H9 (cell line): ENCODE measurements at regions not wholly inside any gene's neighbourhood (a gene's known extent, or its start where the extent isn't known, plus 50 kb on each side); places are given as distances from the start of the nearest gene placed in this dataset.

ENCODE experiments used
- DNase-seq: peaks from one replicate; pipeline ENCODE4 v3.0.0-alpha.2; 2017
- H2AFZ ChIP-seq: one replicate; pipeline ENCODE4 v1.6.1; 2013; ENCODE audit warnings: mild to moderate bottlenecking, low read length, control low read depth, moderate library complexity
- H2AK5ac ChIP-seq: 2 replicates; pipeline ENCODE4 v1.6.1; 2013; ENCODE audit warnings: low read length, control low read depth, mixed read lengths; ENCODE audit not compliant: insufficient read length
- H2BK120ac ChIP-seq: one replicate; pipeline ENCODE4 v1.6.1; 2013; ENCODE audit warnings: low read depth, mild to moderate bottlenecking, low read length, control low read depth, inconsistent platforms; ENCODE audit not compliant: poor library complexity, severe bottlenecking
- H2BK12ac ChIP-seq: 2 replicates; pipeline ENCODE4 v1.6.1; 2013; ENCODE audit warnings: low read length, control low read depth, mixed read lengths, low read depth; ENCODE audit not compliant: insufficient read length
- H2BK15ac ChIP-seq: 2 replicates; pipeline ENCODE4 v1.6.1; 2013; ENCODE audit warnings: low read depth, low read length, control low read depth
- H2BK20ac ChIP-seq: one replicate; pipeline ENCODE4 v1.6.1; 2013; ENCODE audit warnings: low read depth, mild to moderate bottlenecking, low read length, control low read depth, inconsistent platforms; ENCODE audit not compliant: poor library complexity, severe bottlenecking
- H2BK5ac ChIP-seq: 2 replicates; pipeline ENCODE4 v1.6.1; 2013; ENCODE audit warnings: low read length, control low read depth, mixed read lengths; ENCODE audit not compliant: insufficient read length
- H3K14ac ChIP-seq: 2 replicates; pipeline ENCODE4 v1.6.1; 2013; ENCODE audit warnings: low read length, control low read depth; ENCODE audit not compliant: insufficient read depth
- H3K18ac ChIP-seq: 2 replicates; pipeline ENCODE4 v1.6.1; 2013; ENCODE audit warnings: low read depth, mild to moderate bottlenecking, mixed read lengths, low read length, control low read depth; ENCODE audit not compliant: insufficient read length
- H3K23ac ChIP-seq: 2 replicates; pipeline ENCODE4 v1.6.1; 2013; ENCODE audit warnings: low read length, control low read depth, mixed read lengths, low read depth; ENCODE audit not compliant: insufficient read length
- H3K23me2 ChIP-seq: 2 replicates; pipeline ENCODE4 v1.6.1; 2013; ENCODE audit warnings: low read depth, mild to moderate bottlenecking, mixed read lengths, low read length, control low read depth; ENCODE audit not compliant: insufficient read length, poor library complexity, severe bottlenecking
- H3K27ac ChIP-seq: 2 replicates; pipeline ENCODE4 v1.5.1; 2013; ENCODE audit warnings: low read length, control low read depth, mixed read lengths, low read depth; ENCODE audit not compliant: insufficient read length
- H3K27me3 ChIP-seq: 2 replicates; pipeline ENCODE4 v1.6.1; 2013; ENCODE audit warnings: low read length, control low read depth, inconsistent platforms; ENCODE audit not compliant: insufficient read depth
- H3K4ac ChIP-seq: 2 replicates; pipeline ENCODE4 v1.6.1; 2013; ENCODE audit warnings: low read depth, mild to moderate bottlenecking, control low read depth, inconsistent platforms, low read length, moderate library complexity
- H3K4me1 ChIP-seq: 2 replicates; pipeline ENCODE4 v1.6.1; 2013; ENCODE audit warnings: low read length, control low read depth, inconsistent platforms; ENCODE audit not compliant: insufficient read depth
- H3K4me2 ChIP-seq: 2 replicates; pipeline ENCODE4 v1.6.1; 2013; ENCODE audit warnings: low read length, control low read depth, mixed read lengths; ENCODE audit not compliant: insufficient read length, insufficient read depth
- H3K56ac ChIP-seq: 2 replicates; pipeline ENCODE4 v1.6.1; 2013; ENCODE audit warnings: low read depth, mild to moderate bottlenecking, mixed read lengths, low read length, control low read depth; ENCODE audit not compliant: insufficient read length
- H3K79me1 ChIP-seq: 2 replicates; pipeline ENCODE4 v1.6.1; 2013; ENCODE audit warnings: low read depth, mild to moderate bottlenecking, moderate library complexity, low read length, control low read depth, inconsistent platforms; ENCODE audit not compliant: insufficient read depth, poor library complexity, severe bottlenecking
- H3K79me2 ChIP-seq: 2 replicates; pipeline ENCODE4 v1.6.1; 2013; ENCODE audit warnings: low read length, control low read depth, inconsistent platforms; ENCODE audit not compliant: insufficient read depth
- H3K9ac ChIP-seq: 2 replicates; pipeline ENCODE4 v1.6.1; 2013; ENCODE audit warnings: low read length, control low read depth, mixed read lengths; ENCODE audit not compliant: insufficient read length; ENCODE audit errors: extremely low read depth
- H3K9me3 ChIP-seq: one replicate; pipeline ENCODE4 v1.6.1; 2013; ENCODE audit warnings: low read depth, low read length, inconsistent platforms; ENCODE audit not compliant: control insufficient read depth
- H3T11ph ChIP-seq: one replicate; pipeline ENCODE4 v1.6.1; 2013; ENCODE audit warnings: mild to moderate bottlenecking, low read length, control low read depth, inconsistent platforms
- H4K20me1 ChIP-seq: one replicate; pipeline ENCODE4 v1.6.1; 2013; ENCODE audit not compliant: control insufficient read depth, insufficient read length, insufficient read depth
- H4K5ac ChIP-seq: 2 replicates; pipeline ENCODE4 v1.6.1; 2013; ENCODE audit warnings: low read depth, mild to moderate bottlenecking, mixed read lengths, low read length, control low read depth; ENCODE audit not compliant: insufficient read length
- H4K8ac ChIP-seq: replicated peaks from 2 replicates; pipeline ENCODE4 v1.6.1; 2013; ENCODE audit warnings: low read length, control low read depth, mixed read lengths, low read depth; ENCODE audit not compliant: insufficient read length
- H4K91ac ChIP-seq: 2 replicates; pipeline ENCODE4 v1.6.1; 2013; ENCODE audit warnings: low read depth, mild to moderate bottlenecking, moderate library complexity, mixed read lengths, low read length, control low read depth; ENCODE audit not compliant: insufficient read length
- H3K27ac Mint-ChIP-seq, 3 experiments: 2 replicates in 2 of 3; 3 replicates in 1 of 3; pipeline ENCODE4 v1.8.0; 2020 to 2021; ENCODE audit warnings: mixed read lengths in 3 of 3, mild to moderate bottlenecking in 1 of 3, moderate library complexity in 1 of 3
- H3K27me3 Mint-ChIP-seq: 2 replicates; pipeline ENCODE4 v1.8.0; 2021; ENCODE audit warnings: low read depth, mild to moderate bottlenecking, moderate library complexity, mixed read lengths
- H3K36me3 Mint-ChIP-seq, 3 experiments: 2 replicates in 2 of 3; 3 replicates in 1 of 3; pipeline ENCODE4 v1.8.0; 2020 to 2021; ENCODE audit warnings: low read depth in 3 of 3, mixed read lengths in 3 of 3; ENCODE audit not compliant: insufficient read depth in 1 of 3
- H3K4me1 Mint-ChIP-seq, 2 experiments: 2 replicates each; pipeline ENCODE4 v1.8.0; 2020; ENCODE audit warnings: mixed read lengths in 2 of 2
- H3K4me3 Mint-ChIP-seq, 2 experiments: 2 replicates in 1 of 2; 3 replicates in 1 of 2; pipeline ENCODE4 v1.8.0; 2020 to 2021; ENCODE audit warnings: mild to moderate bottlenecking in 2 of 2, mixed read lengths in 2 of 2, moderate library complexity in 1 of 2
- H3K9me3 Mint-ChIP-seq, 2 experiments: 2 replicates in 1 of 2; 3 replicates in 1 of 2; pipeline ENCODE4 v1.8.0; 2020; ENCODE audit warnings: mild to moderate bottlenecking in 2 of 2, mixed read lengths in 2 of 2, moderate library complexity in 1 of 2
- WGBS: extraction: QIAGEN DNeasy Blood & Tissue Kit; methylation state at CpG from one replicate; pipeline ENCODE4 v1.1.7; 2013; ENCODE audit warnings: missing lambda C conversion rate, low lambda C conversion rate, mixed read lengths; ENCODE audit not compliant: insufficient read length; ENCODE audit errors: extremely low coverage; 5-methylcytosine and 5-hydroxymethylcytosine counted together
- TF ChIP-seq, protein P1 (sequence below): fragments of 200-600 bp; sonication (generic); conservative IDR thresholded peaks from 3 replicates; pipeline ENCODE4 v1.8.0; 2021; ENCODE audit warnings: antibody characterized with exemption, mild to moderate bottlenecking

GRCh38 chr21:34215501-34215900, 142.1 kb downstream of the MRPS6 start:
- H4K5ac ChIP-seq, result no peak overlapping the region
- H3K27me3 ChIP-seq, result no peaks in the 10 kb centered on the region
- H4K20me1 ChIP-seq, result no peaks in the 10 kb centered on the region
- H3K23ac ChIP-seq, result no peak overlapping the region
- H3K9ac ChIP-seq, result no peak overlapping the region
- H3K4me1 ChIP-seq, result no peaks in the 10 kb centered on the region
- WGBS, result no CpG with 5 or more reads among the region's 4 CpGs
- Mint-ChIP-seq H3K4me1 (peaks cover 10 to 12% of the 10 kb centered on the region in 2 experiments), H3K9me3 (peaks cover 6 to 10% of the 10 kb centered on the region in 2 experiments), H3K36me3 (peaks cover 2 to 11% (median 4%) of the 10 kb centered on the region in 3 experiments), H3K27ac (no peak overlapping the region; a peak in 1 of 7 replicates), H3K27me3 (no peaks in the 10 kb centered on the region), H3K4me3 (no peak overlapping the region)
- H4K8ac ChIP-seq, result no peak overlapping the region
- H3K56ac ChIP-seq, result no peak overlapping the region
- H3K23me2 ChIP-seq, result no peaks in the 10 kb centered on the region
- no peak for DNase-seq
- H3K9me3 ChIP-seq, result no peaks in the 10 kb centered on the region
- no peak overlapping the region for H2AK5ac ChIP-seq
- no peak overlapping the region for H3K4me2 ChIP-seq
- no peak overlapping the region for H3T11ph ChIP-seq
- no peak overlapping the region for H3K27ac ChIP-seq
- H2BK20ac ChIP-seq, result no peak overlapping the region
- no peak overlapping the region for H2BK120ac ChIP-seq
- H3K79me2 ChIP-seq, result no peaks in the 10 kb centered on the region
- no peak overlapping the region for H4K91ac ChIP-seq
- H2BK5ac ChIP-seq, result no peak overlapping the region
- TF ChIP-seq, protein P1, sequence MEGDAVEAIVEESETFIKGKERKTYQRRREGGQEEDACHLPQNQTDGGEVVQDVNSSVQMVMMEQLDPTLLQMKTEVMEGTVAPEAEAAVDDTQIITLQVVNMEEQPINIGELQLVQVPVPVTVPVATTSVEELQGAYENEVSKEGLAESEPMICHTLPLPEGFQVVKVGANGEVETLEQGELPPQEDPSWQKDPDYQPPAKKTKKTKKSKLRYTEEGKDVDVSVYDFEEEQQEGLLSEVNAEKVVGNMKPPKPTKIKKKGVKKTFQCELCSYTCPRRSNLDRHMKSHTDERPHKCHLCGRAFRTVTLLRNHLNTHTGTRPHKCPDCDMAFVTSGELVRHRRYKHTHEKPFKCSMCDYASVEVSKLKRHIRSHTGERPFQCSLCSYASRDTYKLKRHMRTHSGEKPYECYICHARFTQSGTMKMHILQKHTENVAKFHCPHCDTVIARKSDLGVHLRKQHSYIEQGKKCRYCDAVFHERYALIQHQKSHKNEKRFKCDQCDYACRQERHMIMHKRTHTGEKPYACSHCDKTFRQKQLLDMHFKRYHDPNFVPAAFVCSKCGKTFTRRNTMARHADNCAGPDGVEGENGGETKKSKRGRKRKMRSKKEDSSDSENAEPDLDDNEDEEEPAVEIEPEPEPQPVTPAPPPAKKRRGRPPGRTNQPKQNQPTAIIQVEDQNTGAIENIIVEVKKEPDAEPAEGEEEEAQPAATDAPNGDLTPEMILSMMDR, result no peak
- H3K14ac ChIP-seq, result no peak overlapping the region
- no peaks in the 10 kb centered on the region for H3K79me1 ChIP-seq
- H3K18ac ChIP-seq, result no peak overlapping the region
- H2BK15ac ChIP-seq, result no peak overlapping the region
- no peak overlapping the region for H2AFZ ChIP-seq
- no peak overlapping the region for H3K4ac ChIP-seq
- no peak overlapping the region for H2BK12ac ChIP-seq
